ENCODE measurements at regions not wholly inside any gene's neighbourhood (a gene's known extent, or its start where the extent isn't known, plus 50 kb on each side); places are given as distances from the start of the nearest gene placed in this dataset.

GRCh38 chr4:3351997-3352396 is 59.2 kb downstream of the RGS12 start:
- Histone ChIP-seq H3K4me3 (ENCODE audit: low read length) (no peak overlapping the region), H3K9me3 (ENCODE audit: low read length) (no peaks in the 10 kb centered on the region), H3K79me2 (replicated peaks; ENCODE audit: insufficient read depth, low read length) (no peaks in the 10 kb centered on the region), H3K9ac (ENCODE audit: low read length) (no peak overlapping the region), H4K20me1 (ENCODE audit: insufficient read depth) (no peaks in the 10 kb centered on the region), H2AFZ (ENCODE audit: low read depth, low read length) (no peak overlapping the region), H3F3A (ENCODE audit: insufficient read depth, low read length, poor library complexity, severe bottlenecking) (no peaks in the 10 kb centered on the region), H3K36me3 (ENCODE audit: insufficient read depth, low read length) (no peaks in the 10 kb centered on the region), H3K4me2 (ENCODE audit: low read length) (no peak overlapping the region), H3K27ac (ENCODE audit: low read length) (no peak overlapping the region), H3K27me3 (ENCODE audit: insufficient read depth, low read depth, low read length) (no peaks in the 10 kb centered on the region), H3K9me2 (ENCODE audit: insufficient read depth, low read length) (no peaks in the 10 kb centered on the region)
- TF ChIP-seq SMC3 (conservative IDR thresholded peaks at IDR 0.05; ENCODE audit: poor library complexity) (no peak), TAF1 (IDR thresholded peaks at IDR 0.05; ENCODE audit: low read depth) (no peak), CTCF (IDR thresholded peaks at IDR 0.05; ENCODE audit: poor library complexity, severe bottlenecking) (no peak), RAD21 (conservative IDR thresholded peaks at IDR 0.05) (no peak), POLR2AphosphoS5 (IDR thresholded peaks at IDR 0.05) (no peak), REST (IDR thresholded peaks at IDR 0.05; ENCODE audit: borderline replicate concordance) (no peak), EP300 (conservative IDR thresholded peaks at IDR 0.05; ENCODE audit: poor library complexity, severe bottlenecking) (no peak), EZH2 (IDR thresholded peaks at IDR 0.05; ENCODE audit: borderline replicate concordance, insufficient read depth, low read length, poor library complexity, severe bottlenecking) (no peak), MXI1 (conservative IDR thresholded peaks at IDR 0.05; ENCODE audit: poor library complexity, severe bottlenecking) (no peak)

- H3K79me2 ChIP-seq (replicated peaks; ENCODE audit: insufficient read depth, low read length): peaks cover 4% of the 10 kb centered on the region
- no peak overlapping the region for H3K4me2 ChIP-seq (ENCODE audit: low read length)
- H2AFZ ChIP-seq (ENCODE audit: low read depth, low read length): no peak overlapping the region
- no peak overlapping the region for H3K27ac ChIP-seq (ENCODE audit: low read length)
- no peaks in the 10 kb centered on the region for H3K36me3 ChIP-seq (ENCODE audit: insufficient read depth, low read length)
- no peak overlapping the region for H3K9ac ChIP-seq (ENCODE audit: low read length)
- H3K4me3 ChIP-seq (ENCODE audit: low read length): no peak overlapping the region
- no peaks in the 10 kb centered on the region for H3K9me2 ChIP-seq (ENCODE audit: insufficient read depth, low read length)
- TF ChIP-seq EZH2 (IDR thresholded peaks at IDR 0.05; ENCODE audit: borderline replicate concordance, insufficient read depth, low read length, poor library complexity, severe bottlenecking) (no peak), SMC3 (conservative IDR thresholded peaks at IDR 0.05; ENCODE audit: poor library complexity) (no peak), RAD21 (conservative IDR thresholded peaks at IDR 0.05) (no peak), CTCF (IDR thresholded peaks at IDR 0.05; ENCODE audit: poor library complexity, severe bottlenecking) (no peak), REST (IDR thresholded peaks at IDR 0.05; ENCODE audit: borderline replicate concordance) (no peak), POLR2AphosphoS5 (IDR thresholded peaks at IDR 0.05) (no peak), TAF1 (IDR thresholded peaks at IDR 0.05; ENCODE audit: low read depth) (no peak), MXI1 (conservative IDR thresholded peaks at IDR 0.05; ENCODE audit: poor library complexity, severe bottlenecking) (no peak), EP300 (conservative IDR thresholded peaks at IDR 0.05; ENCODE audit: poor library complexity, severe bottlenecking) (no peak)
- H3K9me3 ChIP-seq (ENCODE audit: low read length): no peaks in the 10 kb centered on the region
- no peaks in the 10 kb centered on the region for H3K27me3 ChIP-seq (ENCODE audit: insufficient read depth, low read depth, low read length)
- H3F3A ChIP-seq (ENCODE audit: insufficient read depth, low read length, poor library complexity, severe bottlenecking): no peaks in the 10 kb centered on the region
- H4K20me1 ChIP-seq (ENCODE audit: insufficient read depth): no peaks in the 10 kb centered on the region
Observed at GRCh38 chr4:3352505-3352904, 59.7 kb downstream of the RGS12 start.

Data from neural cell (in vitro differentiated cells).